Fibroblast of lung (primary cell): ENCODE measurements at regions not wholly inside any gene's neighbourhood (a gene's known extent, or its start where the extent isn't known, plus 50 kb on each side); places are given as distances from the start of the nearest gene placed in this dataset.

ENCODE experiments used
- DNase-seq, 2 donors: peaks; one replicate each; pipeline versions ENCODE4 v3.0.0 to v3.0.0-alpha.2; 2010; ENCODE audit warnings: low read depth in 2 of 2
- H2AFZ ChIP-seq: 2 replicates; pipeline ENCODE4 v1.5.1; 2012; ENCODE audit warnings: low read length, control low read depth, inconsistent platforms
- H3K27ac ChIP-seq: 2 replicates; pipeline ENCODE4 v1.5.1; 2011; ENCODE audit warnings: low read length, control low read depth; ENCODE audit not compliant: insufficient read depth
- H3K27me3 ChIP-seq: 2 replicates; pipeline ENCODE4 v1.5.1; 2011; ENCODE audit warnings: mild to moderate bottlenecking, low read length; ENCODE audit not compliant: control insufficient read depth, insufficient read depth
- H3K36me3 ChIP-seq: 2 replicates; pipeline ENCODE4 v1.5.1; 2011; ENCODE audit warnings: low read length; ENCODE audit not compliant: control insufficient read depth, insufficient read depth
- H3K4me1 ChIP-seq: 2 replicates; pipeline ENCODE4 v1.5.1; 2011; ENCODE audit warnings: low read length; ENCODE audit not compliant: control insufficient read depth, insufficient read depth; ENCODE audit errors: extremely low read depth
- H3K4me2 ChIP-seq: 2 replicates; pipeline ENCODE4 v1.5.1; 2011; ENCODE audit warnings: low read length, control low read depth; ENCODE audit not compliant: insufficient read depth; ENCODE audit errors: extremely low read depth
- H3K4me3 ChIP-seq, 4 experiments: fragments of 200-600 bp in 1 of 4; sonication (generic) in 1 of 4; replicated peaks in 1 of 4; 2 replicates each; pipeline ENCODE4 v1.5.1; 2011 to 2016; ENCODE audit warnings: low read length in 4 of 4, low read depth in 3 of 4, mild to moderate bottlenecking in 3 of 4, control low read depth in 2 of 4, inconsistent platforms in 1 of 4, mixed read lengths in 1 of 4; ENCODE audit not compliant: insufficient read depth in 1 of 4; ENCODE audit errors: control extremely low read depth in 1 of 4
- H3K79me2 ChIP-seq: 2 replicates; pipeline ENCODE4 v1.5.1; 2012; ENCODE audit warnings: mild to moderate bottlenecking, low read length, inconsistent platforms; ENCODE audit not compliant: control insufficient read depth, insufficient read depth
- H3K9ac ChIP-seq: 2 replicates; pipeline ENCODE4 v1.5.1; 2011; ENCODE audit warnings: mild to moderate bottlenecking, low read length, control low read depth; ENCODE audit not compliant: insufficient read depth
- H3K9me3 ChIP-seq: 2 replicates; pipeline ENCODE4 v1.5.1; 2012; ENCODE audit warnings: low read depth, low read length; ENCODE audit not compliant: control insufficient read depth, insufficient read depth
- H4K20me1 ChIP-seq: 2 replicates; pipeline ENCODE4 v1.5.1; 2011; ENCODE audit warnings: low read length; ENCODE audit not compliant: control insufficient read depth, insufficient read depth; ENCODE audit errors: extremely low read depth
- EZH2 ChIP-seq: IDR thresholded peaks from 2 replicates; pipeline ENCODE4 v1.5.1; 2012; ENCODE audit warnings: low read length, control low read depth, mild to moderate bottlenecking; ENCODE audit errors: missing control alignments
- TF ChIP-seq, protein P1 (sequence below), 2 donors: IDR thresholded peaks in 1 of 2; conservative IDR thresholded peaks in 1 of 2; 1 replicate in 1 of 2; 2 replicates in 1 of 2; pipeline ENCODE4 v1.5.1; 2011 to 2012; ENCODE audit warnings: low read length in 2 of 2, control low read depth in 1 of 2, inconsistent platforms in 1 of 2, low read depth in 1 of 2, mild to moderate bottlenecking in 1 of 2

DNA sequence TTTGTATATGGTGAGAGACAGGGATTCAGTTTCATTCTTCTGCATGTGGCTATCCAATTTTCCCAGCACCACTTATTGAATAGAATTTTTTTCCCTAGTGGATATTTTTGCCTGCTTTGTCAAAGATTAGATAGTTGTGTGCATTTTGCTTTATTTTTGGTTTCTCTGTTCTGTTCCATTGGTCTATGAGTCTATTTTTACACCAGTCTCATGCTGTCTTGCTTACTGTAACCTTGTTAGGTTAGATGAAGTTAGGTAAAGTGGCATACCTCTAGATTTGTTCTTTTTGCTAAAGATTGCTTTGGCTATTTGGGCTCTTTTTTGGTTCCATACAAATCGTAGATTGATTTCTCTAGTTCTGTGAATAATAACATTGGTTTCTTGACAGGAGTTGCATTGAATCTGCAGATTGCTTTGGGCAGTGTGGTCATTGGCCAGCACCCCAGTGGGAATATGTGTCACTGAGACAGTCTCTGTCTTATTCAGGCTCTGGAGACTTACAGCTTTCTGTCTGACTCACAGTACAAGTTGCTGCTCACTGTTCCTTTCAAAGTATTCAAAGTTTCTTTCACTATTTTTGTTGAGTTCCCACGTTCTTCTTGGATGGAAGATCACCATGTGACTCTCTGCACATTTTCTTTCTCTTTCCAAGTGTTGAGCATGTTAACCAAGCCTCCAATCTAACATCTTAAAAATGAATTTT lies 709.1 kb downstream of the CDH11 start:
- Histone ChIP-seq H4K20me1 (no peaks in the 10 kb centered on the region), H2AFZ (no peak overlapping the region), H3K36me3 (no peaks in the 10 kb centered on the region), H3K4me3 (no peak overlapping the region), H3K27me3 (no peaks in the 10 kb centered on the region), H3K4me1 (peaks cover 1% of the 10 kb centered on the region), H3K79me2 (no peaks in the 10 kb centered on the region), H3K4me2 (no peak overlapping the region), H3K9me3 (no peaks in the 10 kb centered on the region), H3K27ac (no peak overlapping the region), H3K9ac (no peak overlapping the region)
- TF ChIP-seq EZH2 = no peak
- TF ChIP-seq, protein P1, sequence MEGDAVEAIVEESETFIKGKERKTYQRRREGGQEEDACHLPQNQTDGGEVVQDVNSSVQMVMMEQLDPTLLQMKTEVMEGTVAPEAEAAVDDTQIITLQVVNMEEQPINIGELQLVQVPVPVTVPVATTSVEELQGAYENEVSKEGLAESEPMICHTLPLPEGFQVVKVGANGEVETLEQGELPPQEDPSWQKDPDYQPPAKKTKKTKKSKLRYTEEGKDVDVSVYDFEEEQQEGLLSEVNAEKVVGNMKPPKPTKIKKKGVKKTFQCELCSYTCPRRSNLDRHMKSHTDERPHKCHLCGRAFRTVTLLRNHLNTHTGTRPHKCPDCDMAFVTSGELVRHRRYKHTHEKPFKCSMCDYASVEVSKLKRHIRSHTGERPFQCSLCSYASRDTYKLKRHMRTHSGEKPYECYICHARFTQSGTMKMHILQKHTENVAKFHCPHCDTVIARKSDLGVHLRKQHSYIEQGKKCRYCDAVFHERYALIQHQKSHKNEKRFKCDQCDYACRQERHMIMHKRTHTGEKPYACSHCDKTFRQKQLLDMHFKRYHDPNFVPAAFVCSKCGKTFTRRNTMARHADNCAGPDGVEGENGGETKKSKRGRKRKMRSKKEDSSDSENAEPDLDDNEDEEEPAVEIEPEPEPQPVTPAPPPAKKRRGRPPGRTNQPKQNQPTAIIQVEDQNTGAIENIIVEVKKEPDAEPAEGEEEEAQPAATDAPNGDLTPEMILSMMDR (conservative IDR thresholded peaks at IDR 0.05 in 1 of 2, IDR thresholded peaks at IDR 0.05 in 1 of 2; ENCODE audit: low read depth in 1 of 2, low read length in 2 of 2) = no peak
- peak; percentile 30 to 81 for DNase-seq

DNA sequence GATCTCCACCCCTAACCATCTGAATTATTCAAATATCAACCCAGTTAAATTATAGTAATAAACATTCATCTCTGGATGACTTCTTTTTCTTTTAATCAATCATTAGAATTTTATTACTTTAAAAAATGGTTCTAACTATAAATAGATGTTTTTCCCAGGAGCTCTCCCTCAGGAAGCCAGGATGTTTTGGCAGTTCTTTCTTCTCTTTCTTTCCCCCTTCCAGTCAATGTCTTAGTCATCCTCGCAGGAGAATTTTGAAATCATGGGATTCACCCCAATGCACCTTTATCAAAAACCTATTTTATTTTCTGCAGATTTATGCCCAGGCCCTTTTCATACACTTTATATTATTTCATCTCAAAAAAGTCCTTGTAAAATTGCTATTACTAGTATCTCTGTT lies 711.6 kb downstream of the CDH11 start:
- H3K27ac ChIP-seq = no peak overlapping the region
- H2AFZ ChIP-seq = no peak overlapping the region
- no peak for TF ChIP-seq EZH2
- TF ChIP-seq, protein P1 (conservative IDR thresholded peaks at IDR 0.05 in 1 of 2, IDR thresholded peaks at IDR 0.05 in 1 of 2; ENCODE audit: low read depth in 1 of 2, low read length in 2 of 2) = no peak
- no peak for DNase-seq
- no peak overlapping the region for H3K9ac ChIP-seq
- H3K79me2 ChIP-seq = no peaks in the 10 kb centered on the region
- H3K9me3 ChIP-seq = no peaks in the 10 kb centered on the region
- H3K36me3 ChIP-seq = no peaks in the 10 kb centered on the region
- no peak overlapping the region for H3K4me3 ChIP-seq
- H3K4me2 ChIP-seq = no peak overlapping the region
- no peaks in the 10 kb centered on the region for H4K20me1 ChIP-seq
- no peaks in the 10 kb centered on the region for H3K27me3 ChIP-seq
- H3K4me1 ChIP-seq = no peaks in the 10 kb centered on the region

DNA sequence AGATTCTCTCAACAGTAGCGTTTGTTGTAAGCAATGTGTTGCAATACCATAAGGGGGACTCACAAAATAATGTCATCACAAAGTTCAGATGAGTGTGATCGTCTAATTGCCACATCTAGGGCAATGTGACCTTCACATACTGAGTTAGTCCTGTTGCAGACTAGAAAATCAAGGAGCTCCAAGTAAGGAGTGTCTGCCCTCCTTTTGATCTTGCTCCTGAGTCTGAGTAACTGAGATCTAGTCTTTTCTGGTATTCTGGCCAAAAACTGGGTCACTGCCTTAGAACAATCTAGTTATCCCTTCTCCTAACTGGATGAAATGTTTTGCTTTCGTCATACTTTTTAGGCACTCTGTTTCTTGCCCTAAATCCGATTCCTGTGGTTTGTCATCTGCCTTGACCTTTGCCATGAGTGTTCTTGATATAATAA lies 712.1 kb downstream of the CDH11 start:
- Histone ChIP-seq H3K9me3 (no peaks in the 10 kb centered on the region), H3K79me2 (no peaks in the 10 kb centered on the region), H3K27ac (no peak overlapping the region), H3K4me2 (no peak overlapping the region), H2AFZ (no peak overlapping the region), H3K4me1 (no peaks in the 10 kb centered on the region), H3K36me3 (no peaks in the 10 kb centered on the region), H4K20me1 (no peaks in the 10 kb centered on the region), H3K9ac (no peak overlapping the region), H3K27me3 (no peaks in the 10 kb centered on the region), H3K4me3 (no peak overlapping the region)
- peak in 1 of 2 donors; percentile 20 for DNase-seq
- TF ChIP-seq, protein P1 (conservative IDR thresholded peaks at IDR 0.05 in 1 of 2, IDR thresholded peaks at IDR 0.05 in 1 of 2; ENCODE audit: low read depth in 1 of 2, low read length in 2 of 2) = no peak
- TF ChIP-seq EZH2 = no peak
